Duodenal mucosa (tissue), 2 donors: ENCODE measurements at regions not wholly inside any gene's neighbourhood (a gene's known extent, or its start where the extent isn't known, plus 50 kb on each side); places are given as distances from the start of the nearest gene placed in this dataset.

Source experiments
- H3K27ac ChIP-seq: one replicate; pipeline ENCODE4 v1.7.0; 2013; ENCODE audit warnings: low read depth, low read length
- H3K27me3 ChIP-seq, 2 donors: one replicate each; pipeline ENCODE4 v1.7.0; 2013; ENCODE audit warnings: low read length in 2 of 2, control low read depth in 1 of 2; ENCODE audit not compliant: insufficient read depth in 2 of 2, control insufficient read depth in 1 of 2
- H3K36me3 ChIP-seq, 2 donors: one replicate each; pipeline ENCODE4 v1.7.0; 2013; ENCODE audit warnings: low read length in 2 of 2, control low read depth in 1 of 2; ENCODE audit not compliant: insufficient read depth in 2 of 2, control insufficient read depth in 1 of 2
- H3K4me1 ChIP-seq, 2 donors: one replicate each; pipeline ENCODE4 v1.7.0; 2013; ENCODE audit warnings: low read length in 2 of 2, control low read depth in 1 of 2; ENCODE audit not compliant: insufficient read depth in 2 of 2, control insufficient read depth in 1 of 2
- H3K4me3 ChIP-seq, 2 donors: one replicate each; pipeline ENCODE4 v1.7.0; 2013; ENCODE audit warnings: low read length in 2 of 2, low read depth in 1 of 2
- H3K9ac ChIP-seq, 2 donors: one replicate each; pipeline ENCODE4 v1.7.0; 2013; ENCODE audit warnings: low read length in 2 of 2, low read depth in 1 of 2
- H3K9me3 ChIP-seq, 2 donors: one replicate each; pipeline ENCODE4 v1.7.0; 2013; ENCODE audit warnings: low read length in 2 of 2, control low read depth in 1 of 2; ENCODE audit not compliant: control insufficient read depth in 1 of 2

GRCh38 chr3:106333911-106334618 lies 465.3 kb upstream of the CBLB start:
- Histone ChIP-seq H3K36me3 (no peaks in the 10 kb centered on the region), H3K9ac (no peak overlapping the region), H3K27ac (no peak overlapping the region), H3K9me3 (no peaks in the 10 kb centered on the region), H3K27me3 (no peaks in the 10 kb centered on the region), H3K4me3 (no peak overlapping the region), H3K4me1 (no peaks in the 10 kb centered on the region)

GRCh38 chr3:106336619-106337018 lies 467.8 kb upstream of the CBLB start:
- no peak overlapping the region for H3K27ac ChIP-seq
- no peaks in the 10 kb centered on the region for H3K27me3 ChIP-seq
- no peaks in the 10 kb centered on the region for H3K9me3 ChIP-seq
- H3K4me3 ChIP-seq: no peak overlapping the region
- no peaks in the 10 kb centered on the region for H3K4me1 ChIP-seq
- no peaks in the 10 kb centered on the region for H3K36me3 ChIP-seq
- no peak overlapping the region for H3K9ac ChIP-seq

- no peak overlapping the region for H3K9ac ChIP-seq
- H3K36me3 ChIP-seq: no peaks in the 10 kb centered on the region
- H3K9me3 ChIP-seq: no peaks in the 10 kb centered on the region
- H3K27ac ChIP-seq: no peak overlapping the region
- no peaks in the 10 kb centered on the region for H3K4me1 ChIP-seq
- no peak overlapping the region for H3K4me3 ChIP-seq
- no peaks in the 10 kb centered on the region for H3K27me3 ChIP-seq
These were observed 468.3 kb upstream of the CBLB start for GRCh38 chr3:106337116-106337515.

GRCh38 chr3:106338582-106339214 lies 469.9 kb upstream of the CBLB start:
- no peaks in the 10 kb centered on the region for H3K27me3 ChIP-seq
- no peak overlapping the region for H3K4me3 ChIP-seq
- no peak overlapping the region for H3K27ac ChIP-seq
- no peaks in the 10 kb centered on the region for H3K36me3 ChIP-seq
- H3K4me1 ChIP-seq: no peaks in the 10 kb centered on the region
- H3K9ac ChIP-seq: no peak overlapping the region
- no peaks in the 10 kb centered on the region for H3K9me3 ChIP-seq

GRCh38 chr3:106339551-106339950 lies 470.7 kb upstream of the CBLB start:
- Histone ChIP-seq H3K9ac (no peak overlapping the region), H3K4me1 (no peaks in the 10 kb centered on the region), H3K27ac (no peak overlapping the region), H3K36me3 (no peaks in the 10 kb centered on the region), H3K9me3 (no peaks in the 10 kb centered on the region), H3K27me3 (no peaks in the 10 kb centered on the region), H3K4me3 (no peak overlapping the region)

GRCh38 chr3:106341087-106341486 lies 472.3 kb upstream of the CBLB start:
- Histone ChIP-seq H3K36me3 (no peaks in the 10 kb centered on the region), H3K9ac (no peak overlapping the region), H3K4me3 (no peak overlapping the region), H3K27me3 (no peaks in the 10 kb centered on the region), H3K4me1 (no peaks in the 10 kb centered on the region), H3K9me3 (no peaks in the 10 kb centered on the region), H3K27ac (no peak overlapping the region)

GRCh38 chr3:106341586-106342162 lies 472.9 kb upstream of the CBLB start:
- H3K4me1 ChIP-seq: no peaks in the 10 kb centered on the region
- H3K27ac ChIP-seq: no peak overlapping the region
- no peaks in the 10 kb centered on the region for H3K27me3 ChIP-seq
- H3K4me3 ChIP-seq: no peak overlapping the region
- no peaks in the 10 kb centered on the region for H3K9me3 ChIP-seq
- H3K36me3 ChIP-seq: no peaks in the 10 kb centered on the region
- no peak overlapping the region for H3K9ac ChIP-seq

GRCh38 chr3:106342386-106342785 lies 473.6 kb upstream of the CBLB start:
- Histone ChIP-seq H3K27me3 (no peaks in the 10 kb centered on the region), H3K4me1 (no peaks in the 10 kb centered on the region), H3K4me3 (no peak overlapping the region), H3K27ac (no peak overlapping the region), H3K36me3 (no peaks in the 10 kb centered on the region), H3K9ac (no peak overlapping the region), H3K9me3 (no peaks in the 10 kb centered on the region)

GRCh38 chr3:106343811-106344210 lies 475.0 kb upstream of the CBLB start:
- Histone ChIP-seq H3K27me3 (no peaks in the 10 kb centered on the region), H3K4me3 (no peak overlapping the region), H3K36me3 (no peaks in the 10 kb centered on the region), H3K27ac (no peak overlapping the region), H3K9me3 (no peaks in the 10 kb centered on the region), H3K4me1 (no peaks in the 10 kb centered on the region), H3K9ac (no peak overlapping the region)

- H3K4me1 ChIP-seq: no peaks in the 10 kb centered on the region
- H3K9me3 ChIP-seq: no peaks in the 10 kb centered on the region
- no peaks in the 10 kb centered on the region for H3K27me3 ChIP-seq
- no peak overlapping the region for H3K27ac ChIP-seq
- no peaks in the 10 kb centered on the region for H3K36me3 ChIP-seq
- no peak overlapping the region for H3K4me3 ChIP-seq
- H3K9ac ChIP-seq: no peak overlapping the region
These were observed 476.7 kb upstream of the CBLB start for GRCh38 chr3:106345353-106346027.
